Trophoblast cell (in vitro differentiated cells and primary cell): ENCODE measurements at regions not wholly inside any gene's neighbourhood (a gene's known extent, or its start where the extent isn't known, plus 50 kb on each side); places are given as distances from the start of the nearest gene placed in this dataset.

ENCODE experiments used
- DNase-seq, 2 donors: peaks; one replicate each; pipeline ENCODE4 v3.0.0-alpha.2; 2016
- H2AFZ ChIP-seq: 2 replicates; pipeline ENCODE4 v1.6.1; 2013; ENCODE audit warnings: low read length, moderate library complexity, mild to moderate bottlenecking; ENCODE audit not compliant: insufficient read depth, poor library complexity
- H2AK5ac ChIP-seq: 2 replicates; pipeline ENCODE4 v1.6.1; 2013; ENCODE audit warnings: mild to moderate bottlenecking, low read length
- H2BK120ac ChIP-seq: 2 replicates; pipeline ENCODE4 v1.6.1; 2013; ENCODE audit warnings: low read length, mild to moderate bottlenecking, moderate library complexity; ENCODE audit not compliant: insufficient read depth, poor library complexity
- H2BK12ac ChIP-seq: 2 replicates; pipeline ENCODE4 v1.6.1; 2013; ENCODE audit warnings: mild to moderate bottlenecking, low read length, moderate library complexity
- H2BK5ac ChIP-seq: 2 replicates; pipeline ENCODE4 v1.6.1; 2013; ENCODE audit warnings: low read length, low read depth, moderate library complexity, mild to moderate bottlenecking; ENCODE audit not compliant: poor library complexity
- H3K14ac ChIP-seq: 2 replicates; pipeline ENCODE4 v1.6.1; 2013; ENCODE audit warnings: mild to moderate bottlenecking, low read length
- H3K18ac ChIP-seq: 2 replicates; pipeline ENCODE4 v1.6.1; 2013; ENCODE audit warnings: mild to moderate bottlenecking, low read length
- H3K23ac ChIP-seq: 2 replicates; pipeline ENCODE4 v1.6.1; 2013; ENCODE audit warnings: low read length
- H3K27ac ChIP-seq: 2 replicates; pipeline ENCODE4 v1.5.1; 2013; ENCODE audit warnings: low read depth, mild to moderate bottlenecking, inconsistent platforms, low read length, moderate library complexity
- H3K27me3 ChIP-seq: 2 replicates; pipeline ENCODE4 v1.6.1; 2013; ENCODE audit warnings: inconsistent platforms, mild to moderate bottlenecking, low read length, moderate library complexity; ENCODE audit not compliant: insufficient read depth
- H3K36me3 ChIP-seq, 2 experiments: 1 replicate in 1 of 2; 2 replicates in 1 of 2; pipeline ENCODE4 v1.6.1; 2013; ENCODE audit warnings: low read length in 2 of 2, mild to moderate bottlenecking in 2 of 2, moderate library complexity in 1 of 2; ENCODE audit not compliant: insufficient read depth in 2 of 2, control insufficient read depth in 1 of 2
- H3K4ac ChIP-seq: 2 replicates; pipeline ENCODE4 v1.6.1; 2013; ENCODE audit warnings: low read depth, mild to moderate bottlenecking, low read length, moderate library complexity
- H3K4me1 ChIP-seq, 2 experiments: 1 replicate in 1 of 2; 2 replicates in 1 of 2; pipeline ENCODE4 v1.6.1; 2013; ENCODE audit warnings: low read length in 2 of 2, mild to moderate bottlenecking in 2 of 2, moderate library complexity in 1 of 2; ENCODE audit not compliant: insufficient read depth in 2 of 2, control insufficient read depth in 1 of 2
- H3K4me2 ChIP-seq: 2 replicates; pipeline ENCODE4 v1.6.1; 2013; ENCODE audit warnings: inconsistent platforms, mild to moderate bottlenecking, low read length, moderate library complexity
- H3K4me3 ChIP-seq: 2 replicates; pipeline ENCODE4 v1.5.1; 2013; ENCODE audit warnings: mild to moderate bottlenecking, low read depth, low read length, inconsistent platforms
- H3K79me1 ChIP-seq: one replicate; pipeline ENCODE4 v1.6.1; 2013; ENCODE audit warnings: low read length
- H3K79me2 ChIP-seq: 2 replicates; pipeline ENCODE4 v1.6.1; 2013; ENCODE audit warnings: low read length, mild to moderate bottlenecking; ENCODE audit not compliant: control insufficient read depth, insufficient read depth, poor library complexity
- H3K9ac ChIP-seq: 2 replicates; pipeline ENCODE4 v1.6.1; 2013; ENCODE audit warnings: mild to moderate bottlenecking, low read length
- H3K9me3 ChIP-seq: 2 replicates; pipeline ENCODE4 v1.6.1; 2013; ENCODE audit warnings: low read depth, mild to moderate bottlenecking, control low read depth, inconsistent platforms, low read length; ENCODE audit not compliant: insufficient read depth
- H4K12ac ChIP-seq: 2 replicates; pipeline ENCODE4 v1.6.1; 2013; ENCODE audit warnings: low read depth, mild to moderate bottlenecking, low read length, moderate library complexity
- H4K8ac ChIP-seq: 2 replicates; pipeline ENCODE4 v1.6.1; 2013; ENCODE audit warnings: low read depth, mild to moderate bottlenecking, low read length, moderate library complexity
- H4K91ac ChIP-seq: one replicate; pipeline ENCODE4 v1.6.1; 2013; ENCODE audit warnings: low read depth, mild to moderate bottlenecking, low read length, moderate library complexity
- WGBS: extraction: QIAGEN DNeasy Blood & Tissue Kit; methylation state at CpG from one replicate; pipeline ENCODE4 v1.1.7; 2013; ENCODE audit warnings: missing lambda C conversion rate; ENCODE audit not compliant: insufficient read length, insufficient coverage; ENCODE audit errors: extremely low coverage; 5-methylcytosine and 5-hydroxymethylcytosine counted together

DNA sequence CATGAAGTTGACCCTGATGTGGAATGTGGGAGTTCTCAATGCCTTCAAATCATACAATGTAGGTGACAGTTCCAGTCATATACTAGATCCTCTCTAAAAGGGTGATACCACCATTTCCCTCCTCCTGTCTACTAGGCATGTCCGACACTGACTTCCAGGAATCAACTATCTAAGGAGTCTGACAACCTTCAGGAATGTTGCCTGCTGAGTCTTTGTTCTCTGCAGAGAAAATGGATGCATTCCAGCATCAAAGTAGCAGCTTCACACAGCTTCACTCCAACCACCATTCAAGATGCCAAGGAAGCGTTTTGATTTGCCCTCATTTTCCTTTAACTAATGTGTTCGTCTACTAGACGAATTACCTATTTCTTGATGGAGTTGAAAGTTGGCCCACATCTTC, 530.2 kb downstream of the EBF1 start:
- H3K18ac ChIP-seq: no peak overlapping the region
- H3K14ac ChIP-seq: no peak overlapping the region
- H3K79me2 ChIP-seq: no peaks in the 10 kb centered on the region

DNA sequence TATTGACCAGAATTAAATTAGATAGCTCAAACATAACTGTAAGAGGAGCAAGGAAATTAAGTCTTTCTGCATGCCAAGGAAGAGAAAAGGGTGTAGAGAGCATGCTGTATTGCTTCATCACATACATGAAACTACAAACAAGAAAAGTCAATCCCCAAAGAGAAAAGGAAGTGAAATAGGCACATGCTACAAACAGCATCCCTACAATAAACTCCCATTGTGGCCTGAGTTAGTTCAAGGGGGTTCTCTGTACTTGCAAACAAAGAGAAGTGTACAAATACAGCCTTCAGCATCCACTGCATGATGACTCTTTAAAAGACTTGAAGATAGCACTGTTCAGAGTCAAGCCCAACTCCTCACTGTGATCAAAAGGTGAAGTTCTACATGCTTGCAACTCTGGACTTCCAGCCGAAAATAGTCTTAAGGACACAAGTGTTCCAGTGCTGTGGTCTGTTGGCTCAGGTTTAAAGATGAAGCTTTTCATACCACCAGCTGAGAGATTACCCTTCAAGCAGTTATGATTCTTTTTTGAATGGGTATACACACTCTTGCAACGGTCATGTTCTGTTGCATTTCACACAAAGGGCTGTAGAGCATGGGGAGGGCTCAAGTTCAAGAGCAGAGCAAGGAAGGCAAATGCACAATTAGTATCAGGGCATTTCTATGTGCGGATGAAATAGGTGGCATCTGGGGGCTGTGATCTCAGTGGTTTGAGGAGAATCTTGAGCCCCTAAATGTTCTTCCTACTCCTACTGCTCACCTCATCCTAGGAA, 534.5 kb downstream of the EBF1 start:
- no peak overlapping the region for H3K4ac ChIP-seq
- no peak overlapping the region for H4K12ac ChIP-seq
- no CpG with 5 or more reads among the region's 3 CpGs for WGBS

More for the DNA sequence above, 530.2 kb downstream of the EBF1 start:
- H2BK120ac ChIP-seq: no peak overlapping the region
- H2BK12ac ChIP-seq: no peak overlapping the region
- no peak overlapping the region for H3K27ac ChIP-seq
- H4K8ac ChIP-seq: no peak overlapping the region
- H3K4me1 ChIP-seq: no peaks in the 10 kb centered on the region
- WGBS: no CpG with 5 or more reads among the region's 4 CpGs
- H3K9ac ChIP-seq: no peak overlapping the region
- H3K4me3 ChIP-seq: no peak overlapping the region
- no peaks in the 10 kb centered on the region for H3K27me3 ChIP-seq
- H3K23ac ChIP-seq: no peak overlapping the region
- no peak overlapping the region for H3K4ac ChIP-seq
- H2BK5ac ChIP-seq: no peak overlapping the region
- H3K79me1 ChIP-seq: no peaks in the 10 kb centered on the region
- no peak overlapping the region for H2AK5ac ChIP-seq
- DNase-seq: peak in 1 of 2 donors; percentile 25
- no peaks in the 10 kb centered on the region for H3K36me3 ChIP-seq
- H4K12ac ChIP-seq: no peak overlapping the region
- H3K4me2 ChIP-seq: no peak overlapping the region
- no peak overlapping the region for H2AFZ ChIP-seq
- no peak overlapping the region for H4K91ac ChIP-seq
- H3K9me3 ChIP-seq: no peaks in the 10 kb centered on the region

DNA sequence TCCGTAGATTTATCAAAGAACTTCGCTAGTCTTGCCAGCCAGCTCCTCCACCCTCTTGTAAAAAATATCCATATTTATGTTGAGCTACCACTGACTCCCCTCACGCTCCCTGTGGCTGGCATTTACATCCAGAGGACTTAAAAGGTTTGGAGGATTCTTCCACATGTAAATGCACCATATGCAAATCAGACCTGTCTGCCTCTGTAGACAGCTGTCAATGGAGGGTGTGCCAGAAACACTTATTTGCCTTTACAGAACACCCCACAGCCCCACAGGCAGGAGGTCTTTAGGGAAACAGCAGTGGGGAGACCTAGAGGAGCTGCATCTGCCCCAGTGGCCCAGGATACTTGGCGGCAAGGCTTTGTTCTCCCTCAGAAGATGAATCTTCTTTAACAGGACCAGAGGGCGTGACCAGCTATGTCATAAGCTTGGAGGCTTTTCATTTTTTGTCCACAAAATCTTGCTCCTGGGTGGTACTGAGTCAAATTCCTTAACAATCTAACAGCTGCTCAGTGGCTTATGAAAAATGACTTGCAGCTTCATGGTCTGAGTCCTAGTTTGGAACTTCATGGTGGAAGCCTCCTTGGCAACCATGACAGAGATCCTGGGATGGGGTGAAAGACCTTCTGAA, 535.8 kb downstream of the EBF1 start:
- Histone ChIP-seq H2BK5ac (no peak overlapping the region), H2AK5ac (no peak overlapping the region)

More for the DNA sequence above, 534.5 kb downstream of the EBF1 start:
- no peaks in the 10 kb centered on the region for H3K9me3 ChIP-seq
- H3K36me3 ChIP-seq: no peaks in the 10 kb centered on the region
- H3K9ac ChIP-seq: no peak overlapping the region
- no peak for DNase-seq
- H3K4me1 ChIP-seq: peaks cover under 1 to 3% of the 10 kb centered on the region in 2 experiments
- no peak overlapping the region for H4K91ac ChIP-seq
- no peak overlapping the region for H3K4me2 ChIP-seq
- no peak overlapping the region for H2AFZ ChIP-seq
- no peak overlapping the region for H3K23ac ChIP-seq
- no peak overlapping the region for H2BK120ac ChIP-seq
- H3K79me2 ChIP-seq: no peaks in the 10 kb centered on the region
- no peak overlapping the region for H2BK5ac ChIP-seq
- no peaks in the 10 kb centered on the region for H3K27me3 ChIP-seq
- no peak overlapping the region for H2AK5ac ChIP-seq
- H3K27ac ChIP-seq: no peak overlapping the region
- H3K14ac ChIP-seq: no peak overlapping the region
- H3K4me3 ChIP-seq: no peak overlapping the region
- H3K79me1 ChIP-seq: no peaks in the 10 kb centered on the region
- H4K8ac ChIP-seq: no peak overlapping the region
- H3K18ac ChIP-seq: no peak overlapping the region
- H2BK12ac ChIP-seq: no peak overlapping the region

DNA sequence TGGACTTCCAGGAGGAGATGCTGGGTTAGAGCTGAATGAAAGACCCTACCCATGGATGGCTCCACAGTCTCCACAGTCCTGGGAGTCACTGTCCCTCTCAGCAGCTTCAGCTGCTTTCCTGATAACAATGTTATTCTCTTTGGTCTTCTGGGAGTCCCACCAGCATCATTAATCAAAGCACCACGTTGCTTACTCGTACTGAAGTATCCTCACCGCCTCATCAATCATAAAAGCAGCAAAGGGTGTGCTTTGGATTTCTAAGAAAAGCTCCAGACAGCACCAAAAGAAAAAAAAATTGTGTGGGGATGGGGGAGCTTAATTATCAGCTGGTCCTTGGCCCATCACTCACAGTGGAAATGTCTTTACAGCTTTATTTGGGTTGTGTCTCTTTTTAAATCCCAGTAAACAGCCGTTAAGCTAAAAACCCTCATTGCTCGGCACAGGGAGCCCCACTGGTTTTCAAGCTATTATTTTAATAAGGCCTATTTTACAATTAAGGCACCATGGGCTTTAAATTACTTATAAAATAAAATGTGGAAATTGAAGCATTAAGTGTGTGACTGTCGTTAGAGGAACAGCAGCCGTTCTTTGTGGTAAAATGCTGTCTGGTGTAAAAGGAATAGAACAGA, 538.0 kb downstream of the EBF1 start:
- no peak overlapping the region for H3K14ac ChIP-seq

More for the DNA sequence above, 535.8 kb downstream of the EBF1 start:
- WGBS: no CpG with 5 or more reads among the region's 5 CpGs
- no peak overlapping the region for H3K27ac ChIP-seq
- H2BK120ac ChIP-seq: no peak overlapping the region
- no peaks in the 10 kb centered on the region for H3K27me3 ChIP-seq
- no peak overlapping the region for H4K12ac ChIP-seq
- DNase-seq: no peak
- no peak overlapping the region for H3K9ac ChIP-seq
- H3K36me3 ChIP-seq: no peaks in the 10 kb centered on the region
- no peaks in the 10 kb centered on the region for H3K79me1 ChIP-seq
- H3K79me2 ChIP-seq: no peaks in the 10 kb centered on the region
- H3K14ac ChIP-seq: no peak overlapping the region
- H2AFZ ChIP-seq: no peak overlapping the region
- no peak overlapping the region for H4K91ac ChIP-seq
- H3K4me2 ChIP-seq: no peak overlapping the region
- no peak overlapping the region for H3K4ac ChIP-seq
- no peaks in the 10 kb centered on the region for H3K9me3 ChIP-seq
- no peak overlapping the region for H3K18ac ChIP-seq
- no peak overlapping the region for H2BK12ac ChIP-seq
- H3K4me1 ChIP-seq: peaks cover 3 to 6% of the 10 kb centered on the region in 2 experiments
- no peak overlapping the region for H4K8ac ChIP-seq
- no peak overlapping the region for H3K4me3 ChIP-seq
- H3K23ac ChIP-seq: no peak overlapping the region

More for the DNA sequence above, 538.0 kb downstream of the EBF1 start:
- no peak overlapping the region for H3K9ac ChIP-seq
- no peak overlapping the region for H4K91ac ChIP-seq
- no peaks in the 10 kb centered on the region for H3K79me1 ChIP-seq
- no peak overlapping the region for H2BK120ac ChIP-seq
- H2AK5ac ChIP-seq: no peak overlapping the region
- H3K4me2 ChIP-seq: no peak overlapping the region
- H4K8ac ChIP-seq: no peak overlapping the region
- H3K27me3 ChIP-seq: no peaks in the 10 kb centered on the region
- H3K36me3 ChIP-seq: no peaks in the 10 kb centered on the region
- H2BK12ac ChIP-seq: no peak overlapping the region
- no peak for DNase-seq
- H3K4ac ChIP-seq: no peak overlapping the region
- H3K23ac ChIP-seq: no peak overlapping the region
- WGBS: no CpG with 5 or more reads among the region's 7 CpGs
- H4K12ac ChIP-seq: no peak overlapping the region
- no peak overlapping the region for H2BK5ac ChIP-seq
- H3K27ac ChIP-seq: no peak overlapping the region
- peaks cover 3 to 6% of the 10 kb centered on the region in 2 experiments for H3K4me1 ChIP-seq
- no peak overlapping the region for H3K4me3 ChIP-seq
- H3K18ac ChIP-seq: no peak overlapping the region
- no peaks in the 10 kb centered on the region for H3K79me2 ChIP-seq
- H3K9me3 ChIP-seq: no peaks in the 10 kb centered on the region
- H2AFZ ChIP-seq: no peak overlapping the region
